ENCODE measurements at regions not wholly inside any gene's neighbourhood (a gene's known extent, or its start where the extent isn't known, plus 50 kb on each side); places are given as distances from the start of the nearest gene placed in this dataset.

DNA sequence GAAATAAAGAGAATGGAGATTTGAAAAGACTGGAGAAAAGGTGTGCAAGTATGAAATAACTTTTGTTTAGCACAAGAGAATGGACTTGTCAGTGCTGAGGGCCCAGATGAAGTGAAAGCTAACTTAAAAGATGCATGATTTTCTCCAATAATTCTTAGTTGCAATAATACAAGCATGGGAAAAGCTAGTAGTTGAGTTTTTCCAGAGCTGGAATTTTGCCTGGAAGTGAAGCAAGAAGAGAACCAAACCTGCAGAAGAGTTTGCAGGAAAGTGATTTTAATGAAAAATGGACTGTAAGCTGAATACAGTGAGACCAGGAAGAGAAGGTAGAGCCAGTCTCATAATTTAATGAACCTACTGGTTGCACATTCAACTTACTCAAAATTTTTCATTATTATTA lies 69.3 kb upstream of the FSCB start:
- no peak for DNase-seq
- no peak overlapping the region for H3K4me3 ChIP-seq
- no peaks in the 10 kb centered on the region for H3K9me3 ChIP-seq
- H3K27ac ChIP-seq, result no peak overlapping the region
- H3K4me1 ChIP-seq, result no peaks in the 10 kb centered on the region
- TF ChIP-seq POLR2AphosphoS5 (IDR thresholded peaks at IDR 0.05) (no peak), EP300 (IDR thresholded peaks at IDR 0.05; ENCODE audit: low read depth) (no peak), POLR2A (IDR thresholded peaks at IDR 0.05) (no peak)
- TF ChIP-seq, protein P1, sequence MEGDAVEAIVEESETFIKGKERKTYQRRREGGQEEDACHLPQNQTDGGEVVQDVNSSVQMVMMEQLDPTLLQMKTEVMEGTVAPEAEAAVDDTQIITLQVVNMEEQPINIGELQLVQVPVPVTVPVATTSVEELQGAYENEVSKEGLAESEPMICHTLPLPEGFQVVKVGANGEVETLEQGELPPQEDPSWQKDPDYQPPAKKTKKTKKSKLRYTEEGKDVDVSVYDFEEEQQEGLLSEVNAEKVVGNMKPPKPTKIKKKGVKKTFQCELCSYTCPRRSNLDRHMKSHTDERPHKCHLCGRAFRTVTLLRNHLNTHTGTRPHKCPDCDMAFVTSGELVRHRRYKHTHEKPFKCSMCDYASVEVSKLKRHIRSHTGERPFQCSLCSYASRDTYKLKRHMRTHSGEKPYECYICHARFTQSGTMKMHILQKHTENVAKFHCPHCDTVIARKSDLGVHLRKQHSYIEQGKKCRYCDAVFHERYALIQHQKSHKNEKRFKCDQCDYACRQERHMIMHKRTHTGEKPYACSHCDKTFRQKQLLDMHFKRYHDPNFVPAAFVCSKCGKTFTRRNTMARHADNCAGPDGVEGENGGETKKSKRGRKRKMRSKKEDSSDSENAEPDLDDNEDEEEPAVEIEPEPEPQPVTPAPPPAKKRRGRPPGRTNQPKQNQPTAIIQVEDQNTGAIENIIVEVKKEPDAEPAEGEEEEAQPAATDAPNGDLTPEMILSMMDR (IDR thresholded peaks at IDR 0.05), result no peak
- H3K27me3 ChIP-seq, result no peaks in the 10 kb centered on the region
- intact Hi-C loops (cut with DNase I; ENCODE audit: low total_unique reads), result no loop called here
- in situ Hi-C loops (cut with MboI; ENCODE audit: low pct_ligation_motif_present in 1 of 4, low pct_unique_long_range_greater_than_20kb in 1 of 4, low sequenced_read_pairs in 3 of 4), result no loop called here
- H3K36me3 ChIP-seq, result no peaks in the 10 kb centered on the region

DNA sequence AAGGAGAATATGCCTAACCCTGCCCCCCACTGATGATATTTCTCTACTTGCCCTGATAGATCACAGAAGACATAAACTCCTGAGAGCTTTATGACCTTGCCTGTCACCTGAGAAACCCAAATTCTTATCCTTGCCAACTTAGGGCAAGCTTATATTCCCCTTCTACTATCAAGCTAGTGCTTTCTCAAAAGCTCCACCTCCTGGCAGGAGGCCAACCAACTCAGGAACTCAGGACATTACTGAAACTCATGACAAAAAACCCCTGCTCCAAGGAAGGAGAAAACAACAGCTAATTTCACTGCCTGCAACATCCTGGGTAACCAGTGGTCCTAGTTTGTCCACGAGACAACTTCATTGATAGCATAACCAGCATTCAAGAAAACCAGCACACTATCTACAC lies 60.9 kb upstream of the FSCB start:
- TF ChIP-seq POLR2A (IDR thresholded peaks at IDR 0.05), result no peak
- no peak for TF ChIP-seq EP300 (IDR thresholded peaks at IDR 0.05; ENCODE audit: low read depth)
- TF ChIP-seq POLR2AphosphoS5 (IDR thresholded peaks at IDR 0.05), result no peak
- TF ChIP-seq, protein P1 (IDR thresholded peaks at IDR 0.05), result no peak
- intact Hi-C loops (cut with DNase I; ENCODE audit: low total_unique reads) (no loop called here), in situ Hi-C loops (cut with MboI; ENCODE audit: low pct_ligation_motif_present in 1 of 4, low pct_unique_long_range_greater_than_20kb in 1 of 4, low sequenced_read_pairs in 3 of 4) (no loop called here)
- Histone ChIP-seq H3K4me1 (no peaks in the 10 kb centered on the region), H3K27me3 (no peaks in the 10 kb centered on the region), H3K36me3 (no peaks in the 10 kb centered on the region), H3K9me3 (peaks cover 0 to 5% of the 10 kb centered on the region in 2 donors), H3K4me3 (no peak overlapping the region), H3K27ac (no peak overlapping the region)
- 81% methylated on average over 1 of the region's 1 CpG; no CpG with 5 or more reads in 1 of the 2 donors for WGBS, 2 donors (ENCODE audit: low coverage in 1 of 2)
- no peak for DNase-seq

DNA sequence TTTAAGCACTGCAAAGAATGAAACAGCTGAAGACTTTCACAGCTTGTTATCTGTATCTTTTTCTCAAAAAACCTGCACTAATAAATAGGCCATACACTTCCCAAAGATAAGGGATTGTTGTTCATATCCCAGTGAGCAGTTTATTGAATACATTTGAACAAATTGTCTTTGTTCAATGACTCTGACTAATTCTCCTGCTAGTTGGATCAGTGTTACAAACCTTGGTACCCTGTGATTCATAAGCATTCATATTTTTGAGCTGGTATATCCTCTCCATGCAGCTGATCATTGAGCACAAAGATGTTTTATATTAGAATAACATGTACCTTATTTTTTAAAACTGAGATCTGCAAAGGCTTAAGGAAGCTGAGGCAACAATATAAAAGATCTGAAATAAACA lies 58.9 kb upstream of the FSCB start:
- in situ Hi-C loops (cut with MboI; ENCODE audit: low pct_ligation_motif_present in 1 of 4, low pct_unique_long_range_greater_than_20kb in 1 of 4, low sequenced_read_pairs in 3 of 4), result no loop called here
- intact Hi-C loops (cut with DNase I; ENCODE audit: low total_unique reads), result no loop called here
- no peaks in the 10 kb centered on the region for H3K27me3 ChIP-seq
- H3K27ac ChIP-seq, result no peak overlapping the region
- no peak overlapping the region for H3K4me3 ChIP-seq
- no peaks in the 10 kb centered on the region for H3K4me1 ChIP-seq
- H3K9me3 ChIP-seq, result peaks cover 0 to 5% of the 10 kb centered on the region in 2 donors
- H3K36me3 ChIP-seq, result no peaks in the 10 kb centered on the region
- TF ChIP-seq POLR2AphosphoS5 (IDR thresholded peaks at IDR 0.05), result no peak
- TF ChIP-seq EP300 (IDR thresholded peaks at IDR 0.05; ENCODE audit: low read depth), result no peak
- TF ChIP-seq, protein P1 (IDR thresholded peaks at IDR 0.05), result no peak
- TF ChIP-seq POLR2A (IDR thresholded peaks at IDR 0.05), result no peak
- no peak for DNase-seq

DNA sequence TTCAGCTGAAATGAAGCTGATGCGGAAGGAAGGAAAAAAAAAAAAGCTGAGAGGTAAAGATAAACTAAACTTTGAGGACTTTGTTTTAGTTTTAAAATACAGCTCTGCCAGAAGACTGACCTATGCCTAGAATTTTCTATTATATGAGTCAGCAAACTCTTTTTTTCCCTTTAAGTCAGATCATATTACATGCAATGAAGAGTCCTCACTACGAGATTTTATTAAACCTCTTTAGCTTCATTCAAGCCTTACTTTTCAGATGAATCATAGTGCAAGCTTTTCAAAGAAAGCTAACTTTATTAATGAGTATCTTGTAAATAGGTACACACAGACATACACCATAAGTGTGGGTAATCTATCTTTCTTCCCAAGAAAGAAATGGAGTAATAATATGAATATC lies 57.8 kb upstream of the FSCB start:
- 61 to 65% methylated on average over 2 of the region's 2 CpGs for WGBS, 2 donors (ENCODE audit: low coverage in 1 of 2)
- no peak for DNase-seq
- TF ChIP-seq POLR2AphosphoS5 (IDR thresholded peaks at IDR 0.05) (no peak), POLR2A (IDR thresholded peaks at IDR 0.05) (no peak), EP300 (IDR thresholded peaks at IDR 0.05; ENCODE audit: low read depth) (no peak)
- TF ChIP-seq, protein P1 (IDR thresholded peaks at IDR 0.05), result no peak
- Histone ChIP-seq H3K4me3 (no peak overlapping the region), H3K27ac (no peak overlapping the region), H3K9me3 (peaks cover 0 to 2% of the 10 kb centered on the region in 2 donors), H3K36me3 (no peaks in the 10 kb centered on the region), H3K27me3 (no peaks in the 10 kb centered on the region), H3K4me1 (no peaks in the 10 kb centered on the region)
- in situ Hi-C loops (cut with MboI; ENCODE audit: low pct_ligation_motif_present in 1 of 4, low pct_unique_long_range_greater_than_20kb in 1 of 4, low sequenced_read_pairs in 3 of 4), result no loop called here
- intact Hi-C loops (cut with DNase I; ENCODE audit: low total_unique reads), result no loop called here

Data from transverse colon (tissue), 4 donors.